Stimulated activated CD4-positive, alpha-beta T cell treated with anti-CD3 and anti-CD28 coated beads, Interleukin-12 subunit alpha, Interleukin-12 subunit beta, amount 100 ng/mL, for 48 hours (primary cell): ENCODE measurements at regions not wholly inside any gene's neighbourhood (a gene's known extent, or its start where the extent isn't known, plus 50 kb on each side); places are given as distances from the start of the nearest gene placed in this dataset.
"Not testable (repeated sequence)": the region's sequence is repeated elsewhere in the genome, so short reads cannot be mapped to it uniquely, and the experiment has no call there.

Experiments
- DNase-seq, 3 donors: peaks; one replicate each; pipeline ENCODE4 v3.0.0-alpha.2; 2020; ENCODE audit warnings: low read depth in 2 of 3, low spot score in 1 of 3

DNA sequence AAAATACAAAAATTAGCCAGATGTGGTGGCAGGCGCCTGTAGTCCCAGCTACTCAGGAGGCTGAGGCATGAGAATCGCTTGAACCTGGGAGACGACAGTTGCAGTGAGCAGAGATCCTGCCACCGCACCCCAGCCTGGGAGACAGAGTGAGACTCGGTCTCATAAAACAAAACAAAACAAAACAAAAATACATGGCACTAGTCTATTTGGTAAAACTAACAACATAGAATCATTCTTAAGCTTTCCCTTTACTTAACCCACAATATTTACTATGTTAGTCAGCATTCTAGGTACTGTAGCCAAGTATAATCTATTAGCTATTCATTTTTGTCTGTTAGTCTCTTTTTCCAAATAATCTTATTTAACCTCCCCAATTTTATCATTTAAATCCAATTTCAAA, 1482.8 kb downstream of the SLITRK5 start:
- DNase-seq, result no peak

DNA sequence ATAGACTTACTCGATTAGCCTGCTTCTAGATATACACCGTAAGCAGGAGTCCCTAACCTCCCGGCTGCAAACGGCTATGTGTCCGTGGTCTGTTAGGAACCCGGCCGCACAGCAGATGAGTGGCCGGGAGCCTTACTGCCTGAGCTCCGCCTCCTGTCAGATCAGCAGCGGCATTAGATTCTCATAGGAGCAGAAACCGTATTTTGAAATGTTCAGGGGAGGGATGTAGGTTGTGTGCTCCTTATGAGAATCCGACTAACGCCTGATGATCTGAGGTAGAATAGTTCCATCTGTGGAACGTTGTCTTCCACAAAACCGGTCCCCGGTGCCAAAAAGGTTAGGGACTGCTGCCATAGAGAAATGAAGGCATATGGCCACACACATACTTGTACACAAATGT, 1491.9 kb downstream of the SLITRK5 start:
- DNase-seq, result no peak

DNA sequence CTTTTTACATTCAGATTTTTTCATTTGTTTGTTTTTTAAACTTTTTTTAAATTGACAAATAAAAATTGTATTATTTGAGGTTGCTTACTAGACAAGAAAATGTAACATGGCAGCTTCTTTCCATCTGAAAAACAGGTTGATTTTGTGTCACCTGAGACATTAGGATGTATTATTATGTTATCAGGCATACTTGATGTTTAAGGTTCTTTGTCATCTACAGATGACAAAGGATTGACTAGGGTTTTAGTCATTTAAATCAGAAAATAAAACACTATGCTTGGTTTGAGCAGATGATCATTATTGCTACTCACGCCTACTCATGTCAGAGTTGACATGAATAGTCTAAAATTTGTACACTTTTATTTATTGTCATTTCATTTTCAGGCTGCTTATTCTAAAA, 1494.5 kb downstream of the SLITRK5 start:
- DNase-seq, result no peak

DNA sequence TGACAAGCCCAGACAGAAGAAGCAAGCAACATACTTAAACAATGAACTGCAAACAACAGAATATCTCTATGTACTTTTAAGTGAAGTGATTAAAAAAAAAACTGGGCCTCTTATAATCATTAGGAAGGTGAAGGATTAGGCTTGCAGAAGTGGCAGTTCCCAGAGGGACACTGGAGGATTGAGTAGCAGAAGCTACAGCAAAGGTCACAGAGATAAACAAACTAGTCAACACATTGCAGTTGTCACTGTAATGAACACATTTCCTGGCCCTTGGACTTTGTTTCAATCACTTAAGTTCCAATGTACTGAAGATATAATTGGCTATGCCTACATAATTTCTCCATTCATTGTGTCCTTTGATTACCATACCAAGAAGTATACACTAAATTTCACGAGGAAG, 1498.8 kb downstream of the SLITRK5 start:
- DNase-seq, result no peak

DNA sequence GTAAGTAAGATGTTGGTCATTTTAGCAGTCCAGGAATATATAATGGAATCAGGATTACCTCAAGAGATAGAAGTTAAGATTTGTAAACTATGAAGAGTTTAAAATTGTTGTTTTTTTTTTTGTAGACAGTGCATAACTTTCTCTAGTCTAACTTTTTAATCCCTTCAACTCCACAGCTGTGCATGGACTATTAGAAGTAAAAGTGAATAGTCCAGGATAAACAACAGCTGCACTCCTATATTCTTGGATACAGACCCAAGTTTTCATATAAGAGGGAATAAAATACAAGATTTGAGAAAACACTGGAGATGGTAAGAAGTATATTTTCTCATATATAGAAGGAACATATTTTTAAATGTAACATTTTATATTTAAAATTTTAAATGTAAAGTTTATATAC, 1509.9 kb downstream of the SLITRK5 start:
- no peak for DNase-seq

DNA sequence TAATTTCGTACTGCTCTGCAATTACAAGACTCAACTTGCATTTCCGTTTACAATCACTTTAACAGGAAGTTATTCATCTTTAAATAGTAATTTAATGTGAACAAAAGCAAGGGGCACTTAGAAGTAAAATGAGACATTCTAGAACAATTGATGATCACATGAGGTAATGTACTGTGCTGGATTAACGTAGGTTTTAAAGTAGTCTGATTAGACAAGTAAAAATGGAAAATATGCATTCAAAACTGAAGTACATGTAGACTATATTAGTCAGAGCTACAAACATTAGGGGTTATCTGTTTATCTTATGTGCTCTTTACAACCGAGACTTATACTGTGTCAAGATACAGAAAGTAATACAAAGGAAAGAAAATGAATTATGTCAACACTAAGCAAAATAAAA, 1528.0 kb downstream of the SLITRK5 start:
- no peak for DNase-seq

DNA sequence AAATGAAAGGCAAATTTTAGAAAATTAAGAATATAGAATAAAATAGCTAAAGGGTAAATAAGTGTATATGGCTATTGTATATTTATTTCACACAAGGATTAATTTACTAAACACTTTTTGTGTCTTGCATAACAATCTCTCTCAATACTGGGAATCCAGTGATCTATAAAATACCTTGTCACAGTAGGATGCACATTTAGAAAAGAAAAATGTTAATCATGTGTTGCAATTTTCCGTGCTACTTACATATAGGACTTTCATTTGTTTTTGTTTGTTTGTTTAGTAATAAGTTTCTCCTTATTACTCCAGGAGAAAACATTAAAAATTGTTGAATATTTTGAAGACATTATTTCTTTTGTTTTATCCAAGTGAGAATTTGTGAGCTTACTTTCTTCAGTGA, 1533.3 kb downstream of the SLITRK5 start:
- DNase-seq, result no peak

DNA sequence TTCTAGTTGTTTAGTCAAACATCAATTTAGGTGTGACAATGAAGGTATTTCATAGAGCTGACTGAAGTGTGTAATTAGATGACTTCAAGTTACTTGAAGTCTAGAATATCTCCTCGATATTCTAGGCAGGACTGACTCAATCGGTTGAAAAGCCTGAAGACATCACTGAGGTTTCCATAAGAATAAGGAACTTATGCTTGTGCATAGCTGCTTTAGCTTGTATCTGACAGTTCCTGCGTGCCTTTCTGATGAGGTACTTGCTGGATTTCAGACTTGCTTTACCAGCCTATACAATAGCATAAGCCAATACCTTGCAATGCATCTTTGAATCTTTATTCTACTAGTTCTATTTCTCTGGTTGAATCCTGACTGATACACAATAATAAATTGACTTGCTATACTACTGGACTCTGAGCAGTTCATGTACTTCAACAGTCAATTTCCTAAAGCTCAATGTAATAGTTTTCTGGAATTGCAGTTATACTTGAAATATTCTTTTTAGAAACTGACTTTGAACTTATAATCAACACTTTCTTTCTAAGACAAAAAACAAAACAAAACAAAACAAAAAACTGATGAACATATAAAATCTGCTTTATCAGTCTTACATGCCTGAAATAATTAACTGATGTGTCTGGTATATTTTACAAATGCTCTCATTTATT, 1534.8 kb downstream of the SLITRK5 start:
- DNase-seq, result no peak

DNA sequence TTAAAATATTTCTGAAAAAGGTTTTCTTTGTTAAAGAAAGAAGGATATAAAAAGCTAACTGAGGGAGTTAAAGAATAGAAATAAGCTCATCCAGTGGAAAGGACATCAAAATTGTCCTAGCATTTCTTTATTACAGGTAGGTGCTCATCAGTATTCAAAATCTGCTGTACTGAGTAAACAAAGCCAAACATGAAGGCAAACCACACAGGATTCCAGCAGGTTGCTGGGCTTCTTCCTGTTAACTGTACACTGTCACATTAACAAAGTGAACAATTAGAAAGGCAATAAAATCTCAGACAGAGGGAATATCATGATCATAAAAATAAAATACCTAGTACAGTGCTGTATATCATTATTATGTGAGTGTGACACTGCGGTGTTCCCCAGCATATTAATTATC, 1541.0 kb downstream of the SLITRK5 start:
- no peak for DNase-seq

DNA sequence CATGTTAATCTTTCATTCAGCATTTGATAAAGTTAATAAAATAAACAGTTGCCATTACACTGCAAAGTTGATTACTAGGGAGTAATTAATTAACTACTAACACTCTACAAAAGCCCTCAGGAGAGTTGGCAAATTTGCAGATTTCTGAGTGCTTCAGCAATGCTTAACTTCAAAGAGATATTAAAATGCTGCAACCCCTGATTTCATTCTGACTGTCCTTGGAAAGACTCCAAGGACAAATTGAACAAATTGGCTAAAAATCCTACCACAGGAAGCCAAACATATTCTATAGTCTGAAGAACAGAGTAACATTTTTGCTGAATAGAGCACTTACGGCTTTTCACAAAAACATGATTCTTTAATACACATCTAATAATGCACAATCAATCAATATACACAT, 1543.0 kb downstream of the SLITRK5 start:
- DNase-seq, result no peak

DNA sequence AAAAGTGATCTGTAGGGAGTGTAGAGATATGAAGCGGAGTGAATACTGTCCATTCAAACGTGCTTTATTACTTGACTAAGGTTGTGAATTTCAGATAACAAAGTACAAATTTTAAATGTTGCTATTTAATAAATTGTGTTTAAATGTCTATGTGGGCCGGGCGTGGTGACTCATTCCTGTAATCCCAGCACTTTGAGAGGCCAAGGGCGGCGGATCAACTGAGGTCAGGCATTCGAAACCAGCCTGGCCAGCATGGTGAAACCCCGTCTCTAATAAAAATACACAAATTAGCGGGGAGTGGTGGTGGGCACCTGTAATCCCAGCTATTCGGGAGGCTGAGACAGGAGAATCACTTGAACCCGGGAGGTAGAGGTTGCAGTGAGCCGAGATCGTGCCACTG, 1544.1 kb downstream of the SLITRK5 start:
- DNase-seq, result not testable (repeated sequence)

DNA sequence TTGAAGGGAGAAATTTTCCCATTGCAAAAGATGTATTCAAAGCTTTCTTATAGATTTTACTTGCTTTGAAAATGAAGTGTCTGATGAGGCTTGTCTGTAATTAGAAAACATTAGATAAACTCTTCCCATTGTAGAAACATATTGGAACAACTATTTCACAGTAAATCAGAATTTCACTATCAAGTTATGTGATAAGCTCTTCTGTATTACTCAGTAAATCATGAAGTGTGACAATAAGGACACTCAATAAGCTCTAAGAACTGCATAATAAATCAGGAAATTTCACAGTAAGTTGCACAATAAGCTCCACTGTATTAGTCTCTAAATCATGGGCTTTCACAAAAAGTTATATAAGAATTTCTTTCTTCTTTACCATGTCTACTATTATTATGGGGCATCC, 1546.6 kb downstream of the SLITRK5 start:
- no peak for DNase-seq

DNA sequence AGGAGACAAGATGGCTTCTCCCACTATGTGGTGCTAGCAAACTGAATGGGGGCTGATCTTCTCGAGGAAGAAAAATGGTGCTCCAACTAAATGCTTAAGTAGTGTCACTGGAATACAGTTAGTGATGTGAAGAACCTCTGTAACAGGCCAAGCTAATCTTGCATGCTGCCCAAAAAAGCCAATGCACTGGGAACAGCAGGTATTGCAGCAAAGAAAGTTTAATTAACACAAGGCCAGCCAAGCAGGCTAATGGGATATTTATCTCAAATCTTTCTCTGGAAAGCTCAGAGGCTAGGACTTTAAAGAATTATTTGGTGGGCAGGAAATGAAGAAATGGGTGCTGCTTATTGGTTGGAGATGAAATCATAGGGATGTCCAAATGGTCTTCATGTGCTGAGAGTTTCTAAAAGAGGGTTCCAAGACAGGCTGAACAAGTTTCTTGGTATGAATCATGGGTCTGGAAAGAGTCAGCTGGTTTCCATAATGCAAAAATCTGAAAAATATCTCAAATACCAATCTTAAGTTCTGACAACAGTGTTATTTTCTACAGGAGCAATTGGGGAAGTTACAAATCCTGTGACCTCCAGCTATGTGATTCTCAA, 1550.5 kb downstream of the SLITRK5 start:
- no peak for DNase-seq

DNA sequence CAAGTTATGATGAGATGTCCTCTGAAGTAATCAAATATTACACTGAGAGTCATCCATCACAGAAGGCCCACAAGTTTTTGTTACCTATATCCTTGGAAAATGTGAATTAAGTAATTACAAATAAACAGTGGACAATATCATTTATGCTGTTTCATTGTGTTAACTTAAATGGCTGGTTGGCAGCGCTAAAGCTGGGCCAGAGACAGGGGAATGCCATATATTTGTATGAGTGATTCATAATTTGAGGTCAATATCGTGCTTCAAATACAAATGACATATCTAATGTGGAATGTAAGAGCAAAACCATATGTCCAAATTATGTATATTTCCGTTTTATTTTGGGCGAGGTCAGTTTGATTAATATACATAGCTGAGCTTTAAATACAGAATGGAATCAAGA, 1556.2 kb downstream of the SLITRK5 start:
- DNase-seq, result no peak

DNA sequence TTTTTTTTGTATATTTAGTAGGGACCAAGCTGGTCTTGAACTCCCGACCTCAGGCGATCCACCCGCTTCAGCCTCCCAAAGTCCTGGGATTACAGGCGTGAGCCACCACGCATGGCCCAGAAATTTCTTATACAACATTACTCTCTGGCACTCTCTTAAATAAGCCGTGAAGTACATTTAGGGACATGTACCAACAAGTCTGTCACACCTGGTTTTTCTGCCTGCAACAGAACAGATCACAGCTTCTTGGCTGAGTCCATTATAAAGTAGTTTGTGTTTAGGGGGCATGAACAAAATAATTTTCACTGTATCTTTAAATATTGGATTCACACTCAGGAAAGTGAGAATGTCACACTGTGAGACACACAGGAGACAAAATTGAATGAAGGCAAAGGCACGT, 1567.3 kb downstream of the SLITRK5 start:
- no peak for DNase-seq

DNA sequence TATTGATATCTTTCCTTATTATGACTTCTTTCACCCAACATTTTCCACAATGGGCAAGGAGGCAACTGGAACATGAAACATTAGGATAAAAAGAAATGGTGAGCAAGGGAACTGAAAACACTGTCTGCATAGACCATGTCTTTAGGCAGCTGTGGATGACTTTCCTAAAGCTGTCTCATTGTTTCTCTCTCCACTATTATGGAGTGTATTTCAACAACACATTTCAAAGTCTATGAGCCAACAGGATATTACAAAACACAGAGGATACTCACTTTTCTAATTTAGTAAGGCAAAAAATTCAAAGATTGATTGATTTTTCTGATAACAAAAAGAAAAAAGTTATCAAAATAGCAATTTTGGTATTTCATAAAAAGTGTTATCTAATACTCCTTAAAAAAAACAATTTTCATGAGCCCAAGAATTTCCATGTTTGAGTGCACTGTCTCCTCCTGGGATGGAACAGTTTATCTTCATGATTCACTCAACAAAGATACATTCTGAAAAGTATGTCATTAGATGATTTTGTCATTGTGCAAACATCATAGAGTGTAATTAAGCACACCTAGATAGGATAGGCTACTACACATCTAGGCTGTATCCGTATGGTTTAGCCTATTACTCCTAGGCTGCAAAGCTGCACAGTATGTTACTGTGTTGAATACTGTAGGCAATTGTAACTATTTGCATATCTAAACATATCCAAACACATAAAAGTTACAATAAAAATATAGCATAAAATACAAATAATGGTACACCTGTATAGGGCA, 1568.4 kb downstream of the SLITRK5 start:
- DNase-seq, result no peak

DNA sequence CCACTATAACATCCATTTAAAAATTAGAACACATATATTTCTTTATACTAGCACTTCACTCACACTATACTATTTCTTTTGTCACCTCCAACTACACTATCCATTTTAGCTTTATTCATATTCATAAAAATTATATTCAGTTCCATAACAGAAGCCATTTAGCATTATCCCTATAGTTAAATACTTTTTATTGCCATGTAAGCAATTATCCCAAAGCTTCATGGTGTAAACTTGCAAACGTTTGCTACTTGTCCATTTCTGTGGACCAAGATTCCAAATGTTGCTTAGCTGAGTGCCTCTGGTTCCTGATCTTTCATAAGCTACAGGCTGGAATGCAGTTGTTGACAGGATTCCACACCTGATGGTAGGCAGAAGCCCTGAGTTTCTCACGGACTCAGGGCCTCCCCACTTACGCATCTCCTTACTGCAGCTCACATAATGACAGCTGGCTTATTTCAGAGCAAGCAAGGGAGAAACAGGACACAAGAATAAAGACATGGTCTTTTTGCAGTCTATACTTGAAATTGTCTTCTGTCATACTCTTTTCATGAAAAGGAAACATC, 1584.8 kb downstream of the SLITRK5 start:
- no peak for DNase-seq

DNA sequence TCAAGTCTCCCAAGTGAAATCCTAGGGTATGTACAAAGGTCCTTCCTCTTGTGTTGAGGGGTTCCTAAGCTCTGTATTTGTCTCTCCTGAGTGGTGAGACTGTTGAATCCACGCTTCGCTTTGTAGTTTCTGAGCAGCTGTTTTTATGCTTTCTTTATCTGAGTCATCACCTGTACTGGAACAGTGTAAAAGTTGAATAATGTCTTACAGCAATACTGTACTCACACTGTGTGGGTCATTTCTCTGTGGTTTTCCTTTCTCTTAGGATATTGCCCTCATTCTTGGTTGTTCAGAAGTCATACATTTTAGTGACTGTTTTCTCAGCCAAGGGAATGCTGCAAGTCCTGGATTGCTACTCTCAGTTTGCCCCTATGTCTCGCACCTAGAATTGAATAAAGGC, 1596.6 kb downstream of the SLITRK5 start:
- DNase-seq, result no peak

DNA sequence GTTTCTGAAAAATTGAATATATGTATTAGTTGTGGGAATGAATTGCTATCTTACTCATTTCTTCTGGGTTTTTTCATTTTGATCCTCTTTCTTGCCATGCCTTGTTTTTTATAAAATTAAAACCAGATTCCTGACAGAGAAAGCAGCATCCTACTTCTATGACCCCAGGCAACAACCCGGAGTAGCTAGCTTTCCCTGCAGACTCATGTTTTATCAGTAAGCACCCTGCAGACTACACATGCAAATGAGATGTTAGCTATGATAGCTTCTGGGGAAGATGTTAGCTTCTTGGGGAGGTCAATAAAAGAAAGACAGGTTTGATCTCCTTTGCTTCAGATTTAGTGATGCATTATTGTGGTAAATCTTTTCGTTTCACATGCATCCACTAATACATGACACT, 1598.6 kb downstream of the SLITRK5 start:
- no peak for DNase-seq

DNA sequence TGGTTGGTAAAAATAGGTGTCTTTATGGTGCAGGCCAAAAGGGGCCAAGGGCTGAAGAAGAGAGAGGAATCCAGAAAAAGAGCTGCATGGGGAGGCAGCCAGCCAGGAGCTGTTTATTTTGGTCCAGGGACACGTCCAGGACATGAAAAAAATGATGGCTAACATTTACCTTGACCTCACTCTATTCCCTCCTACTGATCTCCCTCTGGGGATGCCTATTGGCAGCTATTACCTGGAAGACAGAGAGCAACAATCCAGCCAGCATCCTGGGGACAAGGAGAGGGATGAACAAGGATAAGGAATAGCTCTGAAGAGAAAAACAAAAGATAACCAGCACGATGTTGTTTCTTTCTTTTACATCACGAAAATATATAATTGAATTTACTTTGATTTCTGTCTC, 1599.6 kb downstream of the SLITRK5 start:
- DNase-seq, result no peak

DNA sequence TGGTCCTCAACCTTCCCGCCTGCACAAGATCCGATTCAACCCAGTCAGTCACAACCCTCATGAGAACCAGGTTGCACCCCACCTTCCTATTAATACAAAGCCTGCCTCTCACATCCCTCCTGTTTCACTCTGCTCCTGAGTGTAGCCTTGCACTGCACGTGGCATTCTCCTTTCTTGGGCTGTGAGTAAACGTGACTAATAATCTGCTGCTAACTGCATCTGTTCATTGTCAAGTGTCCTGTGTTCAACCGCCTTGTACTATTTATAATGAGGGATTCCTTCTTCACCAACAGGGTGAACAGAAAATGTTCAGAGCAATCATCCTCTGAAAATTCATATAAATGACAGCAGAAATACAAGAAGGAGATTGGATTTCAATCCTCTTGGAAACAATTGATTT, 1608.2 kb downstream of the SLITRK5 start:
- no peak for DNase-seq

DNA sequence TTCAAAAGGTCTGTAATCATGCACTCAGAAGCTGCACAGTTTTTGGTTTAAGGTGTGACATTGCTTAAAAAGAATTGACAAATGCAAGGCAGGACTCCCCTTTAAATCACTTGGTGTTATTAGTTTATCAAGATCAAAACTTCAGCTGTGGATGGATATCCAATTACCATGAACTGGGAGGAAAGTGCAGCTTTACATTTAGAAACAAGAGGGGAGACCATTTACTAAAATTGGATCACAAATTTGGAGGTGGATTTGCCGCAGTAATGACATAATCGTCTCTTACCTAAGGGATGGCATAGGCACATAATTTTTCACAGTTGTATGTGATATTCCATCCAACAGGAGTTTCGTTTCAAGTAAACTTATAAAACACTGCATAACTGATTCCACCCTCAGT, 1610.2 kb downstream of the SLITRK5 start:
- no peak for DNase-seq
